Stimulated activated CD4-positive, alpha-beta T cell treated with anti-CD3 and anti-CD28 coated beads, Interleukin-12 subunit alpha, Interleukin-12 subunit beta, amount 100 ng/mL, for 24 hours (primary cell): ENCODE measurements at regions not wholly inside any gene's neighbourhood (a gene's known extent, or its start where the extent isn't known, plus 50 kb on each side); places are given as distances from the start of the nearest gene placed in this dataset.
"Not testable (repeated sequence)": the region's sequence is repeated elsewhere in the genome, so short reads cannot be mapped to it uniquely, and the experiment has no call there.

Experiments
- DNase-seq, 2 experiments: peaks; one replicate each; pipeline ENCODE4 v3.0.0-alpha.2; 2020; ENCODE audit warnings: low read depth in 2 of 2

GRCh38 chr14:28116716-28117115 lies 649.9 kb upstream of the FOXG1 start:
- DNase-seq: no peak

GRCh38 chr14:28119849-28120248 lies 646.7 kb upstream of the FOXG1 start:
- no peak for DNase-seq

- no peak for DNase-seq
Observed at GRCh38 chr14:28120391-28120790, 646.2 kb upstream of the FOXG1 start.

- no peak for DNase-seq
Observed at GRCh38 chr14:28121512-28122297, 644.9 kb upstream of the FOXG1 start.

- DNase-seq: no peak
Observed at GRCh38 chr14:28130610-28131284, 635.8 kb upstream of the FOXG1 start.

- no peak for DNase-seq
Observed at GRCh38 chr14:28138341-28138740, 628.2 kb upstream of the FOXG1 start.

- no peak for DNase-seq
Observed at GRCh38 chr14:28141662-28142061, 624.9 kb upstream of the FOXG1 start.

GRCh38 chr14:28142400-28143015 lies 624.1 kb upstream of the FOXG1 start:
- DNase-seq: no peak

- no peak for DNase-seq
Observed at GRCh38 chr14:28143316-28143715, 623.3 kb upstream of the FOXG1 start.

- DNase-seq: no peak
Observed at GRCh38 chr14:28151926-28152325, 614.7 kb upstream of the FOXG1 start.

- no peak for DNase-seq
Observed at GRCh38 chr14:28152453-28153044, 614.0 kb upstream of the FOXG1 start.

GRCh38 chr14:28157289-28157869 lies 609.2 kb upstream of the FOXG1 start:
- DNase-seq: no peak

- no peak for DNase-seq
Observed at GRCh38 chr14:28157887-28158791, 608.4 kb upstream of the FOXG1 start.

GRCh38 chr14:28161040-28161439 lies 605.5 kb upstream of the FOXG1 start:
- no peak for DNase-seq

- DNase-seq: no peak
Observed at GRCh38 chr14:28163233-28163632, 603.4 kb upstream of the FOXG1 start.

GRCh38 chr14:28163897-28164296 lies 602.7 kb upstream of the FOXG1 start:
- DNase-seq: no peak

GRCh38 chr14:28187902-28188830 lies 578.4 kb upstream of the FOXG1 start:
- DNase-seq: not testable (repeated sequence)

- DNase-seq: no peak
Observed at GRCh38 chr14:28196878-28197277, 569.7 kb upstream of the FOXG1 start.

GRCh38 chr14:28220391-28220790 lies 546.2 kb upstream of the FOXG1 start:
- DNase-seq: no peak

- DNase-seq: no peak
Observed at GRCh38 chr14:28240909-28241308, 525.7 kb upstream of the FOXG1 start.
